ENCODE measurements at regions not wholly inside any gene's neighbourhood (a gene's known extent, or its start where the extent isn't known, plus 50 kb on each side); places are given as distances from the start of the nearest gene placed in this dataset.

- TF ChIP-seq POLR2AphosphoS5 (IDR thresholded peaks at IDR 0.05; ENCODE audit: low read depth, low read length), result no peak
- TF ChIP-seq POLR2A (IDR thresholded peaks at IDR 0.05; ENCODE audit: low read depth, low read length), result no peak
- TF ChIP-seq TAF1 (IDR thresholded peaks at IDR 0.05; ENCODE audit: borderline replicate concordance, low read depth, low read length), result no peak
Observed at GRCh38 chr1:56404561-56405030, 174.8 kb downstream of the PLPP3 start.
